HepG2 (cell line): ENCODE measurements at regions not wholly inside any gene's neighbourhood (a gene's known extent, or its start where the extent isn't known, plus 50 kb on each side); places are given as distances from the start of the nearest gene placed in this dataset.

Experiments
- ARID5B ChIP-seq: IDR thresholded peaks from 2 replicates; pipeline ENCODE4 v1.4.0; 2020; ENCODE audit warnings: mild to moderate bottlenecking, missing genetic modification reagents
- DMAP1 ChIP-seq: IDR thresholded peaks from 2 replicates; pipeline ENCODE4 v1.6.1; 2016
- ELF3 ChIP-seq: IDR thresholded peaks from 2 replicates; pipeline ENCODE4 v1.6.1; 2016; ENCODE audit warnings: missing genetic modification reagents, missing compliant biosample characterization
- ERF ChIP-seq: IDR thresholded peaks from 2 replicates; pipeline ENCODE4 v1.6.1; 2018; ENCODE audit warnings: missing biosample characterization, missing genetic modification reagents
- GATAD2A ChIP-seq: IDR thresholded peaks from 2 replicates; pipeline ENCODE4 v1.6.1; 2016
- HDAC2 ChIP-seq: sonication (generic); formaldehyde crosslinking; IDR thresholded peaks from 2 replicates; pipeline ENCODE4 v1.4.0; 2020; ENCODE audit warnings: missing genetic modification reagents
- HOXA9 ChIP-seq: sonication (generic); formaldehyde crosslinking; IDR thresholded peaks from 2 replicates; pipeline ENCODE4 v1.8.1; 2022; ENCODE audit warnings: missing genetic modification reagents, mild to moderate bottlenecking, moderate library complexity, borderline replicate concordance
- KMT2A ChIP-seq: sonication (generic); formaldehyde crosslinking; IDR thresholded peaks from 2 replicates; pipeline ENCODE4 v1.4.0; 2020; ENCODE audit warnings: missing genetic modification reagents
- POLR2A ChIP-seq, 2 experiments: IDR thresholded peaks; 2 replicates each; pipeline ENCODE4 v1.6.1; 2011; ENCODE audit warnings: low read depth in 2 of 2, low read length in 2 of 2, mild to moderate bottlenecking in 1 of 2, moderate library complexity in 1 of 2; ENCODE audit not compliant: insufficient read depth in 1 of 2
- RXRB ChIP-seq: IDR thresholded peaks from 2 replicates; pipeline ENCODE4 v1.6.1; 2016; ENCODE audit warnings: borderline replicate concordance, missing genetic modification reagents, missing compliant biosample characterization
- SIX1 ChIP-seq: sonication (generic); formaldehyde crosslinking; IDR thresholded peaks from 2 replicates; pipeline ENCODE4 v1.4.0; 2020; ENCODE audit warnings: missing genetic modification reagents, borderline replicate concordance
- SOX5 ChIP-seq: IDR thresholded peaks from 2 replicates; pipeline ENCODE4 v1.6.1; 2016; ENCODE audit warnings: borderline replicate concordance
- SP5 ChIP-seq: IDR thresholded peaks from 2 replicates; pipeline ENCODE4 v1.6.1; 2016; ENCODE audit warnings: low read depth, borderline replicate concordance
- THAP11 ChIP-seq: IDR thresholded peaks from 2 replicates; pipeline ENCODE4 v1.6.1; 2016; ENCODE audit warnings: missing biosample characterization, missing genetic modification reagents
- WIZ ChIP-seq: sonication (generic); formaldehyde crosslinking; IDR thresholded peaks from 2 replicates; pipeline ENCODE4 v1.5.1; 2020; ENCODE audit warnings: mild to moderate bottlenecking, missing genetic modification reagents
- ZBTB34 ChIP-seq: sonication (generic); formaldehyde crosslinking; IDR thresholded peaks from 2 replicates; pipeline ENCODE4 v1.8.0; 2022; ENCODE audit warnings: mild to moderate bottlenecking, missing genetic modification reagents
- ZNF318 ChIP-seq: sonication (generic); formaldehyde crosslinking; IDR thresholded peaks from 2 replicates; pipeline ENCODE4 v1.4.0; 2020; ENCODE audit warnings: mild to moderate bottlenecking, missing genetic modification reagents
- ZNF792 ChIP-seq: IDR thresholded peaks from 2 replicates; pipeline ENCODE4 v1.6.1; 2016

GRCh38 chr10:33661580-33662336, 327.3 kb upstream of the NRP1 start (continued):
- TF ChIP-seq ZBTB34 (CRISPR knock-in tag) (no peak), ZNF792 (CRISPR knock-in tag) (no peak), DMAP1 (CRISPR knock-in tag) (0 out of 2 replicates have a peak, but pooled peaks have one; percentile 37), ELF3 (peak; percentile 69; the same call in 1 of the 2 replicates), HOXA9 (no peak), HDAC2 (CRISPR knock-in tag) (peak; percentile 31; the same call in 1 of the 2 replicates), POLR2A (IDR thresholded peaks at IDR 0.05; ENCODE audit: insufficient read depth in 1 of 2, low read depth in 2 of 2, low read length in 2 of 2) (no peak), GATAD2A (CRISPR knock-in tag) (peak; percentile 51; the same call in 1 of the 2 replicates), RXRB (peak; percentile 79), THAP11 (CRISPR knock-in tag) (0 out of 2 replicates have a peak, but pooled peaks have one; percentile 25), ZNF318 (CRISPR knock-in tag) (no peak), SIX1 (CRISPR knock-in tag) (peak; percentile 39; the same call in 1 of the 2 replicates), SP5 (CRISPR knock-in tag) (peak; percentile 82), ERF (CRISPR knock-in tag) (peak; percentile 49; the same call in 1 of the 2 replicates), SOX5 (CRISPR knock-in tag) (peak; percentile 97), ARID5B (CRISPR knock-in tag) (peak; percentile 81), WIZ (no peak), KMT2A (CRISPR knock-in tag) (no peak)
